H9 (cell line): ENCODE measurements at regions not wholly inside any gene's neighbourhood (a gene's known extent, or its start where the extent isn't known, plus 50 kb on each side); places are given as distances from the start of the nearest gene placed in this dataset.

Experiments used
- DNase-seq: peaks from one replicate; pipeline ENCODE4 v3.0.0-alpha.2; 2017
- H2AFZ ChIP-seq: one replicate; pipeline ENCODE4 v1.6.1; 2013; ENCODE audit warnings: mild to moderate bottlenecking, low read length, control low read depth, moderate library complexity
- H2AK5ac ChIP-seq: 2 replicates; pipeline ENCODE4 v1.6.1; 2013; ENCODE audit warnings: low read length, control low read depth, mixed read lengths; ENCODE audit not compliant: insufficient read length
- H2BK120ac ChIP-seq: one replicate; pipeline ENCODE4 v1.6.1; 2013; ENCODE audit warnings: low read depth, mild to moderate bottlenecking, low read length, control low read depth, inconsistent platforms; ENCODE audit not compliant: poor library complexity, severe bottlenecking
- H2BK12ac ChIP-seq: 2 replicates; pipeline ENCODE4 v1.6.1; 2013; ENCODE audit warnings: low read length, control low read depth, mixed read lengths, low read depth; ENCODE audit not compliant: insufficient read length
- H2BK15ac ChIP-seq: 2 replicates; pipeline ENCODE4 v1.6.1; 2013; ENCODE audit warnings: low read depth, low read length, control low read depth
- H2BK20ac ChIP-seq: one replicate; pipeline ENCODE4 v1.6.1; 2013; ENCODE audit warnings: low read depth, mild to moderate bottlenecking, low read length, control low read depth, inconsistent platforms; ENCODE audit not compliant: poor library complexity, severe bottlenecking
- H2BK5ac ChIP-seq: 2 replicates; pipeline ENCODE4 v1.6.1; 2013; ENCODE audit warnings: low read length, control low read depth, mixed read lengths; ENCODE audit not compliant: insufficient read length
- H3K14ac ChIP-seq: 2 replicates; pipeline ENCODE4 v1.6.1; 2013; ENCODE audit warnings: low read length, control low read depth; ENCODE audit not compliant: insufficient read depth
- H3K18ac ChIP-seq: 2 replicates; pipeline ENCODE4 v1.6.1; 2013; ENCODE audit warnings: low read depth, mild to moderate bottlenecking, mixed read lengths, low read length, control low read depth; ENCODE audit not compliant: insufficient read length
- H3K23ac ChIP-seq: 2 replicates; pipeline ENCODE4 v1.6.1; 2013; ENCODE audit warnings: low read length, control low read depth, mixed read lengths, low read depth; ENCODE audit not compliant: insufficient read length
- H3K23me2 ChIP-seq: 2 replicates; pipeline ENCODE4 v1.6.1; 2013; ENCODE audit warnings: low read depth, mild to moderate bottlenecking, mixed read lengths, low read length, control low read depth; ENCODE audit not compliant: insufficient read length, poor library complexity, severe bottlenecking
- H3K27ac ChIP-seq: 2 replicates; pipeline ENCODE4 v1.5.1; 2013; ENCODE audit warnings: low read length, control low read depth, mixed read lengths, low read depth; ENCODE audit not compliant: insufficient read length
- H3K27me3 ChIP-seq: 2 replicates; pipeline ENCODE4 v1.6.1; 2013; ENCODE audit warnings: low read length, control low read depth, inconsistent platforms; ENCODE audit not compliant: insufficient read depth
- H3K4ac ChIP-seq: 2 replicates; pipeline ENCODE4 v1.6.1; 2013; ENCODE audit warnings: low read depth, mild to moderate bottlenecking, control low read depth, inconsistent platforms, low read length, moderate library complexity
- H3K4me1 ChIP-seq: 2 replicates; pipeline ENCODE4 v1.6.1; 2013; ENCODE audit warnings: low read length, control low read depth, inconsistent platforms; ENCODE audit not compliant: insufficient read depth
- H3K4me2 ChIP-seq: 2 replicates; pipeline ENCODE4 v1.6.1; 2013; ENCODE audit warnings: low read length, control low read depth, mixed read lengths; ENCODE audit not compliant: insufficient read length, insufficient read depth
- H3K56ac ChIP-seq: 2 replicates; pipeline ENCODE4 v1.6.1; 2013; ENCODE audit warnings: low read depth, mild to moderate bottlenecking, mixed read lengths, low read length, control low read depth; ENCODE audit not compliant: insufficient read length
- H3K79me1 ChIP-seq: 2 replicates; pipeline ENCODE4 v1.6.1; 2013; ENCODE audit warnings: low read depth, mild to moderate bottlenecking, moderate library complexity, low read length, control low read depth, inconsistent platforms; ENCODE audit not compliant: insufficient read depth, poor library complexity, severe bottlenecking
- H3K79me2 ChIP-seq: 2 replicates; pipeline ENCODE4 v1.6.1; 2013; ENCODE audit warnings: low read length, control low read depth, inconsistent platforms; ENCODE audit not compliant: insufficient read depth
- H3K9ac ChIP-seq: 2 replicates; pipeline ENCODE4 v1.6.1; 2013; ENCODE audit warnings: low read length, control low read depth, mixed read lengths; ENCODE audit not compliant: insufficient read length; ENCODE audit errors: extremely low read depth
- H3K9me3 ChIP-seq: one replicate; pipeline ENCODE4 v1.6.1; 2013; ENCODE audit warnings: low read depth, low read length, inconsistent platforms; ENCODE audit not compliant: control insufficient read depth
- H3T11ph ChIP-seq: one replicate; pipeline ENCODE4 v1.6.1; 2013; ENCODE audit warnings: mild to moderate bottlenecking, low read length, control low read depth, inconsistent platforms
- H4K20me1 ChIP-seq: one replicate; pipeline ENCODE4 v1.6.1; 2013; ENCODE audit not compliant: control insufficient read depth, insufficient read length, insufficient read depth
- H4K5ac ChIP-seq: 2 replicates; pipeline ENCODE4 v1.6.1; 2013; ENCODE audit warnings: low read depth, mild to moderate bottlenecking, mixed read lengths, low read length, control low read depth; ENCODE audit not compliant: insufficient read length
- H4K8ac ChIP-seq: replicated peaks from 2 replicates; pipeline ENCODE4 v1.6.1; 2013; ENCODE audit warnings: low read length, control low read depth, mixed read lengths, low read depth; ENCODE audit not compliant: insufficient read length
- H4K91ac ChIP-seq: 2 replicates; pipeline ENCODE4 v1.6.1; 2013; ENCODE audit warnings: low read depth, mild to moderate bottlenecking, moderate library complexity, mixed read lengths, low read length, control low read depth; ENCODE audit not compliant: insufficient read length
- H3K27ac Mint-ChIP-seq, 3 experiments: 2 replicates in 2 of 3; 3 replicates in 1 of 3; pipeline ENCODE4 v1.8.0; 2020 to 2021; ENCODE audit warnings: mixed read lengths in 3 of 3, mild to moderate bottlenecking in 1 of 3, moderate library complexity in 1 of 3
- H3K27me3 Mint-ChIP-seq: 2 replicates; pipeline ENCODE4 v1.8.0; 2021; ENCODE audit warnings: low read depth, mild to moderate bottlenecking, moderate library complexity, mixed read lengths
- H3K36me3 Mint-ChIP-seq, 3 experiments: 2 replicates in 2 of 3; 3 replicates in 1 of 3; pipeline ENCODE4 v1.8.0; 2020 to 2021; ENCODE audit warnings: low read depth in 3 of 3, mixed read lengths in 3 of 3; ENCODE audit not compliant: insufficient read depth in 1 of 3
- H3K4me1 Mint-ChIP-seq, 2 experiments: 2 replicates each; pipeline ENCODE4 v1.8.0; 2020; ENCODE audit warnings: mixed read lengths in 2 of 2
- H3K4me3 Mint-ChIP-seq, 2 experiments: 2 replicates in 1 of 2; 3 replicates in 1 of 2; pipeline ENCODE4 v1.8.0; 2020 to 2021; ENCODE audit warnings: mild to moderate bottlenecking in 2 of 2, mixed read lengths in 2 of 2, moderate library complexity in 1 of 2
- H3K9me3 Mint-ChIP-seq, 2 experiments: 2 replicates in 1 of 2; 3 replicates in 1 of 2; pipeline ENCODE4 v1.8.0; 2020; ENCODE audit warnings: mild to moderate bottlenecking in 2 of 2, mixed read lengths in 2 of 2, moderate library complexity in 1 of 2
- CTCF ChIP-seq: fragments of 200-600 bp; sonication (generic); conservative IDR thresholded peaks from 3 replicates; pipeline ENCODE4 v1.8.0; 2021; ENCODE audit warnings: antibody characterized with exemption, mild to moderate bottlenecking
- WGBS: extraction: QIAGEN DNeasy Blood & Tissue Kit; methylation state at CpG from one replicate; pipeline ENCODE4 v1.1.7; 2013; ENCODE audit warnings: missing lambda C conversion rate, low lambda C conversion rate, mixed read lengths; ENCODE audit not compliant: insufficient read length; ENCODE audit errors: extremely low coverage; 5-methylcytosine and 5-hydroxymethylcytosine counted together

GRCh38 chr2:79368116-79368630, 144.7 kb upstream of the CTNNA2 start:
- no peaks in the 10 kb centered on the region for H3K9me3 Mint-ChIP-seq
- no peak overlapping the region for H3K27ac Mint-ChIP-seq
- no peak overlapping the region for H3K56ac ChIP-seq
- no peak overlapping the region for H3K23ac ChIP-seq
- H3K23me2 ChIP-seq = no peaks in the 10 kb centered on the region
- H2BK120ac ChIP-seq = no peak overlapping the region
- no peak overlapping the region for H2BK5ac ChIP-seq
- H3K27ac ChIP-seq = no peak overlapping the region
- no peak overlapping the region for H3K4me2 ChIP-seq
- no peak overlapping the region for H2BK12ac ChIP-seq
- H3K9me3 ChIP-seq = no peaks in the 10 kb centered on the region
- H2BK20ac ChIP-seq = no peak overlapping the region
- no peaks in the 10 kb centered on the region for H3K79me1 ChIP-seq
- no peak overlapping the region for H3K18ac ChIP-seq
- no peak overlapping the region for H3K4ac ChIP-seq
- no peaks in the 10 kb centered on the region for H3K4me1 ChIP-seq
- no peaks in the 10 kb centered on the region for H3K27me3 ChIP-seq
- H3K4me1 Mint-ChIP-seq = peaks cover 26 to 29% of the 10 kb centered on the region in 2 experiments
- H3K9ac ChIP-seq = no peak overlapping the region
- H3T11ph ChIP-seq = no peak overlapping the region
- H4K20me1 ChIP-seq = no peaks in the 10 kb centered on the region
- no peak overlapping the region for H2AFZ ChIP-seq
- no peak overlapping the region for H3K4me3 Mint-ChIP-seq
- DNase-seq = no peak
- peaks cover 10% of the 10 kb centered on the region for H3K27me3 Mint-ChIP-seq
- no peak overlapping the region for H4K8ac ChIP-seq
- no peak overlapping the region for H3K14ac ChIP-seq
- WGBS = no CpG with 5 or more reads among the region's 5 CpGs
- TF ChIP-seq CTCF = no peak
- no peak overlapping the region for H2AK5ac ChIP-seq
- no peak overlapping the region for H4K5ac ChIP-seq
- H4K91ac ChIP-seq = no peak overlapping the region
- H3K36me3 Mint-ChIP-seq = no peaks in the 10 kb centered on the region
- H2BK15ac ChIP-seq = no peak overlapping the region
- no peaks in the 10 kb centered on the region for H3K79me2 ChIP-seq
